OCI-LY1 (cell line): ENCODE measurements at regions not wholly inside any gene's neighbourhood (a gene's known extent, or its start where the extent isn't known, plus 50 kb on each side); places are given as distances from the start of the nearest gene placed in this dataset.

ENCODE experiments used
- CTCF ChIP-seq: fragments of 200-600 bp; sonication (generic), shearing (Covaris generic); IDR thresholded peaks from 2 replicates; pipeline ENCODE4 v1.5.1; 2017; ENCODE audit warnings: mild to moderate bottlenecking, antibody characterized with exemption, low read length, moderate library complexity, mixed read lengths
- EZH2 ChIP-seq: fragments of 200-600 bp; sonication (generic), shearing (Covaris generic); IDR thresholded peaks from 2 replicates; pipeline ENCODE4 v1.8.0; 2017; ENCODE audit warnings: borderline replicate concordance, mixed run types, mild to moderate bottlenecking, antibody characterized with exemption, low read length, moderate library complexity, mixed read lengths

- no peak for TF ChIP-seq CTCF
- no peak for TF ChIP-seq EZH2
Observed at GRCh38 chr5:29780401-29780800, 1413.1 kb upstream of the CDH6 start.
